ENCODE measurements at regions not wholly inside any gene's neighbourhood (a gene's known extent, or its start where the extent isn't known, plus 50 kb on each side); places are given as distances from the start of the nearest gene placed in this dataset.

- in situ Hi-C loops (cut with MboI; ENCODE audit: low sequenced_read_pairs) (no loop called here), dilution Hi-C loops (cut with HindIII; ENCODE audit: low sequenced_read_pairs, unreplicated experiment) (no loop called here), intact Hi-C loops (cut with micrococcal nuclease) (no loop called here)
- Histone ChIP-seq H3K18ac (ENCODE audit: low read depth, low read length) (no peak overlapping the region), H3K4me2 (ENCODE audit: low read depth, low read length) (no peak overlapping the region), H3K27me3 (ENCODE audit: control insufficient read depth, insufficient read depth, low read length) (no peaks in the 10 kb centered on the region), H3K56ac (ENCODE audit: extremely low read depth, insufficient read depth, low read length) (no peak overlapping the region), H4K8ac (ENCODE audit: low read depth in 2 of 2, low read length in 2 of 2) (no peak overlapping the region), H3K23ac (ENCODE audit: low read depth, low read length) (no peak overlapping the region), H3K4me3 (ENCODE audit: insufficient read depth, low read depth, low read length) (no peak overlapping the region), H3K27ac (ENCODE audit: insufficient read depth, low read length) (no peak overlapping the region), H3K4ac (ENCODE audit: low read depth, low read length) (no peak overlapping the region), H2AK9ac (replicated peaks; ENCODE audit: low read depth, low read length, poor library complexity) (no peak overlapping the region), H2AFZ (replicated peaks; ENCODE audit: low read length, poor library complexity) (no peak overlapping the region), H4K5ac (ENCODE audit: low read depth, low read length) (no peak overlapping the region), H2BK15ac (ENCODE audit: low read depth, low read length) (no peak overlapping the region), H2BK5ac (ENCODE audit: low read depth, low read length, poor library complexity, severe bottlenecking) (no peak overlapping the region), H2BK120ac (ENCODE audit: low read depth, low read length) (no peak overlapping the region), H3K9me3 (ENCODE audit: control insufficient read depth, insufficient read depth, low read length) (no peaks in the 10 kb centered on the region), H3K4me1 (ENCODE audit: control insufficient read depth, insufficient read depth, low read length) (no peaks in the 10 kb centered on the region), H2AK5ac (ENCODE audit: low read depth, low read length) (no peak overlapping the region), H3K36me3 (ENCODE audit: control insufficient read depth, insufficient read depth, low read length) (no peaks in the 10 kb centered on the region), H3K9me1 (ENCODE audit: insufficient read depth, low read length) (no peaks in the 10 kb centered on the region), H2BK20ac (ENCODE audit: low read depth, low read length) (no peak overlapping the region), H4K20me1 (ENCODE audit: insufficient read depth, low read length) (no peaks in the 10 kb centered on the region), H3K9ac (ENCODE audit: low read depth, low read length) (no peak overlapping the region), H3K14ac (replicated peaks; ENCODE audit: low read depth, low read length) (no peak overlapping the region), H3K79me1 (ENCODE audit: low read depth in 1 of 2, low read length in 2 of 2) (no peaks in the 10 kb centered on the region), H4K91ac (ENCODE audit: insufficient read depth, low read depth, low read length) (no peak overlapping the region)
- no peak for ATAC-seq (ENCODE audit: low read depth)
- ChIA-PET POLR2A (ENCODE audit: unreplicated experiment) (no interaction called here), CTCF (no interaction called here)
- no CpG with 5 or more reads among the region's 2 CpGs for WGBS, 2 experiments (ENCODE audit: extremely low coverage in 2 of 2, insufficient read length in 1 of 2)
- BruUV-seq (replicated peaks): no TSS peak
- no peak for DNase-seq
- TF ChIP-seq RAD21 (IDR thresholded peaks at IDR 0.05; ENCODE audit: low read length): no peak
- TF ChIP-seq ELK1 (IDR thresholded peaks at IDR 0.05; ENCODE audit: borderline replicate concordance, low read depth, low read length): no peak
- TF ChIP-seq RFX5 (IDR thresholded peaks at IDR 0.05; ENCODE audit: low read depth, low read length): no peak
- no peak for TF ChIP-seq NFE2L2 (IDR thresholded peaks at IDR 0.05; ENCODE audit: low read depth, low read length)
These were observed 433.0 kb downstream of the PPARGC1A start for GRCh38 chr4:23456864-23457263.
